ENCODE measurements at regions not wholly inside any gene's neighbourhood (a gene's known extent, or its start where the extent isn't known, plus 50 kb on each side); places are given as distances from the start of the nearest gene placed in this dataset.
A peak's percentile ranks its signal among the peaks of the same experiment; 100 is the strongest.

DNA sequence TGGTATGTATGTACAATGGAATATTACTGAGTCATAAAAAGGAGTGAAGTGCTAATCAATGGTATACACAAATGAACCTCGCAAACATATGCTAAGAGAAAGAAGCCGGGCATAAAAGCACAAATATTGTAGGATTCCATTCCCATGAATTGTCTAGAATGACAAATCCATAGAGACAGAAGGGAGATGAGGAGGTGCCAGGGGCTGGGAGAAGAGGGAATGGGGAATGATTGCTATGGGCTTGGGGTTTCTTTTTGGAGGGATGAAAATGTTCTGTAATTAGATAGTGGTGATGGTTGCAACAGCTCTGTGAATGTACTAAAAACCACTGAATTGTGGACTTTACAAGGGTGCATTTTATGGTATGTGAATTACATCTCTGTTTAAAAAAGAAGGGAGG, 73.5 kb downstream of the GLI2 start:
- no peak for DNase-seq (ENCODE audit: low read depth in 2 of 2)

DNA sequence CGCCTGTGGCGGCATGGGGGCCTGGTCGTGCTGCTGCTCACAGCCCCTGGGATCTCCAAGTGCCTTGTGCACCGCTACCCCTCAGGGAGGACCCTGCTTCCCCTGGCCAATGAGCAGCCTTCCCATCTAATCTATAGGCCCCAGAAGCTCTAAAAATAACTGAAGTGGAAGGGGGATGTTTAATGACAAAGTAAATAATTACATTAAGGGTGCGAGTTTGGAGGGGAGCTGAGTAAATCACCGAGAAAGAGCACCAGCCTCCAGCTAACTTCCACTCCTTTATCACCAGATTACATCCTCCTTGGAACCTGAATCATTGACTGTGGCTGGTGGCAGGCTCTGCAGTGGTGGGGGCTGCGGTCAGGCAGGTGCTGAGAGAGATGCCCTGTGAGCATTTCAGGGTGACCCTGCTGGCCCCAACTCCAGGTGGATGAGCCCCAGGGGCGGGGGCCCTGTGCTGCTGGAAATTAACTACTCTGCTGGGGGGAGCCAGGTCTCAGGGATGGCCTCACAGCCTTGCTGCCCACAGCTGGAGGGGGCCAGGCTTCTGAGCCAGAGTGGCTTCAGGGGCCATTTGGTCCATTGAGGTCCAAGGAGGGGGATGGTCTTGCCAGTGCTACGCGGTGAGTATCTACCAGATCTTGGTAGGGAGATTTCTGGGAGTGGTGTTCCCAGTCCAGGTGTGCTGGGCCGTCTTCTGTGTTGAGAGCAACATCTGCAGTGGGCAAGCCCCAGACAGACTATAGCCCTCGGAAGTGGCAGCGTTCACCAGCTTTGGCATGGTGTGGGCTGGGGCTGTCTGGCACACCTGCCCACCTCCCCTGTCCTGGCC, 74.2 kb downstream of the GLI2 start:
- DNase-seq (ENCODE audit: low read depth in 2 of 2) = no peak

DNA sequence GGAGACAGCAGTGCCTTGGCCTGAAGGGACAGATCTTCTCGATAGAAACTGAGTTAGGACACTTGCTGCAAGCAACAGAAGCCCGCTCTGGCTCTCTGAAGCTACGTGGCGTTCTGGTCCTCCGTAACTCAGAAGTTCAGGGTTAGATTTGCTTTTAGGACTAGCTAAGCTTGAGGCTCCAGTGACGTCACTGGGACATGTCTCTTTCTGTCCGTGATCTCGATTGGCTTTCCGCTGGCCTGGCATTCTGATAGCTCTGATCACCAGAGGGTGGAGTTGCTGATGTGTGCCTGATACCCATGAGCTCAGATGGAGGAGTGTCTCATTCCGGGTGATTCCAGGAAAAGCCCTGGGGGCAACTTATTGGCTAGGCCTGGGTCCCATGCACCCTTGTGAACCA, 75.0 kb downstream of the GLI2 start:
- DNase-seq (ENCODE audit: low read depth in 2 of 2) = no peak

DNA sequence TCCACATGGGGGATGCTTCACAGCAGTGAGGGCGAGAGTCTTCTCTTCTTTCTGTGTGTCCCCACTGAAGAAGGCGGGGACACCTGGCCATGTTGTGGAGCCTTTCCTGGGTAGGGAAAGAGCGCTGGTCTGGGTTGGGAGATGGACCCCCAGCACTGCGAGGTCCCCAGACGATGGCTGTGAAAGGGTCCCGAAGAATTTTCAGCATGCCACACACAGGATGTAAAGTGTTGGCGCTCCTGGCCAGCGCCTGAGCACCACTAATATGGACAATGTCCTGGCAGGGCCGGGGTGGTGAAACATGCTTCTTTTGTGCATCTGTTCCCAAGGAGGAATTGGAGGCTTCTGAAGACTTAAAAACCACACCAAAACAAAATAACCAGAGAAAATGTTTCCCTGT, 77.2 kb downstream of the GLI2 start:
- no peak for DNase-seq (ENCODE audit: low read depth in 2 of 2)

DNA sequence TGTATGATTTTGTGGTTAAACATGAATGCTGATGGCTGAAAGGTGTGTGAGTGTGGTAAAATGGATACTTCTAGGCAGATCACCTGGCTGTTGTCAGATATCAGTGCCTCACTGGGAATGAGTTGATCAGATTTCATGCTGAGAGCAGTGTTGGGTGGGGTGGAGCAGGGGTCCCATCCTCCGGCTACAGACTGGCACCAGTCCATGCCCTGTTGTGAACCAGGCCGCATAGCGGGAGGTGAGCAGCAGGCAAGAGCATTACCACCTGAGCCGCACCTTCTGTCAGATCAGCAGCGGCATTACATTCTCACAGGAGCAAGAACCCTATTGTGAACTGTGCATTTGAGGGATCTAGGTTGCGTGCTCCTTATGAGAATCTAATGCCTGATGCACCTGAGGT, 78.7 kb downstream of the GLI2 start:
- DNase-seq (ENCODE audit: low read depth in 2 of 2) = no peak

DNA sequence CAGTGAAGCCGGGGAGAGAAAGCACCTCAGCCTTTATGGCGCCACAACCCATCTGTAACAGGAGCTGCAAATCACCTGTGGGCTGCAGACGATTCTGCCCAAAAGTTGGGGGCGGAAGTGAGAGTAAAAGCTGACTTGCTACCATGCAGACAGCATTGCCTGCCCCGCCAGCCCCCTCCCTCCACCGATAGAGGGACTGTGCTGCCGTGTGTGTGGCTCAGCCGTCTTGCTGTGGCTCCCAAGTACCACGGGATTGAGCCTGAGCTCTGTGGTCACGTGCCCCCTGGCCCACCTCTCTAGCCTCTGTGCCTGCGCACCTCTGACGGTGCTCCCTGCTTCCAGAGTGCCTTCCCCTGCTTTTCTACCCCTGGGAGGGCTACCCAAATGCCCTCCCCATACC, 79.6 kb downstream of the GLI2 start:
- no peak for DNase-seq (ENCODE audit: low read depth in 2 of 2)

DNA sequence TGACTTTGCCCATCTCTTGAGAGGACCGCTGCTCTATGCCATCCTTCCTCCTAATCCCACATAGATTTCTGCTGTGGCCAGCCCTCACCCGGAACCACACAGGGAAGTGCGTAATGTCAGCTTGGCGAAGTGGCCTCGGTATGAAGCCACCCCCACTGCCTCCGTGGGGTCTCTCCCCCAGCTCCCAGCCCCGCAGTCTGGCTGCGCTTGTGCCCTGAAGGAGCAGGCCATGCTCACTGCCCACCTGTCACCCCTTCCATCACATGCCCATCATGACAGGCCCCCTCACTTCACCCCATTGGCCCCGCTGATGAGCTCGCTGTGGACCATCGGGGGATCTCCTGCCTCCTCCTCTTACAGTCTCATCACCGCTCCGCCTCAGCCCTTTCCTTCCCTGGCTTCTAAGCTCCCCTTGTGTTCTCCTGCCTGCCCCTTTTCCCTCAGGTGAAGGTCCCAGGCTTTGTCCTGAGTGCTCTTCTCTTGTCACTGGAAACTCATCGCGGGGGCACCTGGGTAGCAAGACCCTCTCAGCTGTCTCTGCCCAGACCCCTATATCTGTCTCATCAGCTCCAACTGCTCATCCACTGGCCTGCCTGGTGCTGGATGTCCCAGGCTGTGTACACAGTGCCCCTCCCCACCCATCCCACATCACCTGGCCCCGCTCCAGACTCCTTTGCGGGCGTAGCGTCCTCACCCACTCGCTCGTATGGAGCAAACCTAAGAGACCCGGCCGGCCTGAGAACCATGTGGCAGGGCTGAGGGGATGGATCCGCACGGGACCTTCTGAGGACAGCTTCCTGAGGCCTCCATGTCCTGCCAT, 81.7 kb downstream of the GLI2 start:
- no peak for DNase-seq (ENCODE audit: low read depth in 2 of 2)

DNA sequence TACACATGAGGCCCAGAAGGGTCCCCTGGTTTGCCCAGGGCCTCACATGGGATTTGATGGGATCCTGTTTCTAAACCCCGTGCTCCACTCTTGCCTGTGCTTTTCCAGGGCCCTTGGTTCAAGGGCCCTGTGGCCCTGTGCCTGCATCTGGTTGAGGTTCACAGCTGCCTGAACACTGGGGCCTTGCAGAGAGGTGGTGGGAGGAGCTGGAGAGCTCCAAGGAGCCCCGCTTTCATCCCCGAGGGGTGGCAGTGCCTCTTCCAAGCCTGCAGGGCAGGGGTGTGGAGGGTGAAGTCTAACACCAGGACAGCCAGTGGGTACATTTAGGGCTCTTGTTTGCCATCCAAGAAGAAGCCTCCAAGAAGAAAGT, 82.3 kb downstream of the GLI2 start:
- no peak for DNase-seq (ENCODE audit: low read depth in 2 of 2)

DNA sequence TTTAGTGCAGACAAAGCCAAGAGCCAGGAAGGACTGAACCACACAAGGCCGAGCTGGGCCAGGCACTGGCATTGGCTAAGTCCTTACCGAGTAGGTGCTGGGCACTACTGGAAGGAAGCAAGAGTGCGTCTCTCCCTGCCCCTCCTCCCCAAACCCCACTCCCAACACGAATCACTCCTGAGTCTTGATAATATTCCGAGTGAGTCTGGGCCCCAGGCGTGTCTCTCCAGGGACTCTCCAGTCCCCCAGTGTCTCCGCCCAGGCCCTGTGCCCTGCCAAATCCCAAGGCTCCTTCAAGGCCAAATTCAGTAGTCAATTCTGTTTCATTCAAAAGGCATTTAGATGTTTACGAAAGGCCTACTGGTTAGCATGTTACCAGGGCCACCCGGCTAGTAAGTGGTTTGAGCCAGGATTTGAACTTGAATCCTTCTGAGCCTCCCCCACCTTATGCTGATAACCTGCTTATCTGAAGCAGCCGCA, 82.8 kb downstream of the GLI2 start:
- no peak for DNase-seq (ENCODE audit: low read depth in 2 of 2)

DNA sequence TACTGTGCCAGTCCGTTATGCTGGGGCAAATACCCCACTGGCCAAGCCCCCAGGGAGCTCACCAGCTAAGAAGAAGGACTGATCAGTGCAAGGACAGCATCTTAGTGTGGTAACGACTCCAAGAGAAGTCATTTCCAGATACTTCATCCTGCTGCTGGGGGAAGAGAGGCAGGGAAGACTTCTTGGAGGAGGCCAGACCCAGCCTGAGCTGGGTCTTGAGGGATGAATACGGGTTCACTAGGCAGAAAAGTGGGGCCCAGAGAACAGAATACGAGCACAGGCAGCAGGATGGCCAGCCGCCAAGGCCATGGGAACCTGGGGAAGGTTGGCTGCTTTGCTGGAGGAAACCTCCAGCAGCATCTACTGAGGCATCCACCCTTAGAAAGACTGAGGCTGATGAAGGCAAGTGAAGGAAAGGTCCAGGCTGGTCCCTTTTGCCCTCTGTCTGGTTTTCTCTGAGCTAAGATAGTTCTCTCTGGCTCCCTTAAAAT, 84.1 kb downstream of the GLI2 start:
- DNase-seq (ENCODE audit: low read depth in 2 of 2) = no peak

DNA sequence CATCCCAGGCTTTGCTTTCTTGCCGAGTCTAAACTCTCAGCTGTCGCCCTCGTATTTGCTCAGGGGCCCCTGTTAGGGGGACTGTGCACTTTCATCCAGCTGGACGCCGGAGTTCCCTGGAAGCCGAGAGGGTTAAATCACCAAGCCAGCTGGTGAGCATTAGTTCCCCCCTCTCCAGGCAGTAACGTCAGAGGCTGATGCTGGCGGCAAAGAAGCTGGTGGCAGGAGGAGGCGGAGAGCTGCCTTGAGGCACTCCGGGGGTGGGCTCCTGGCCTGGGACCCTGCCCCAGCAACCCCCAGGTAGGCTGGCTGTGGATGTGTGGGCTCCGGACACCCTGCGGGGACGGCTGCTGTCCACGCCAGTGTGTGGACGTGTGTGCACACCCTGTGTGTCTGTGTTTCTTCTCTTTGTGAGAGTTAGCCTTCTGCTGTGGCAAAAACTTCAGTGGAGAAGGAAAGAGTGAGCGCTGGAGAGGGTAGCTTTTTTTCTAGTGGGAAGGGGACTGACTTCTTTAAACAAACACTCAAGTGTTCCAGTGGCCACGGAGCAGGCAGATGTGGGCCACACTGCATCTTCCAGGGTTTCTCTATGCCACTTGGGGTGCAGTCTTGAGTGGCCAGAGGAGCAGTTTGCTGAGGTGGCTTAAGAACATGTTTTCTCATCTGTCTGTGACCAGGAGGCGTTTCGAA, 84.7 kb downstream of the GLI2 start:
- no peak for DNase-seq (ENCODE audit: low read depth in 2 of 2)

DNA sequence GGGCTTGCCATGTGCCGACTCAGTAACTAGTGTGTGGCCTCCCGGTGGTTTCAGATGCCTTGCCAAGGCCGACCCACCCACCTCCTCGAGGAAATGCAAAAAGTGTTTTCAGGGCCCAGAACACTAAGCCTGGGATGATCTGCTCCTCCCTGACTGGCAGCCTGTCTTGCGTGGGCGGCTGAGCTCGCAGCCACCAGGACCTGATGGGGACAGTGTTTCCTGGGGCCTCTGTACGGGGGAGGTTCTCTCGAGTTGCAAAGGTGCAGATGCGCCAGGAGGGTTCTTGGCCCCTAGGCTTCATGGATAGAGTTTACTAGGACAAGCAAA, 85.2 kb downstream of the GLI2 start:
- DNase-seq (ENCODE audit: low read depth in 2 of 2) = no peak

DNA sequence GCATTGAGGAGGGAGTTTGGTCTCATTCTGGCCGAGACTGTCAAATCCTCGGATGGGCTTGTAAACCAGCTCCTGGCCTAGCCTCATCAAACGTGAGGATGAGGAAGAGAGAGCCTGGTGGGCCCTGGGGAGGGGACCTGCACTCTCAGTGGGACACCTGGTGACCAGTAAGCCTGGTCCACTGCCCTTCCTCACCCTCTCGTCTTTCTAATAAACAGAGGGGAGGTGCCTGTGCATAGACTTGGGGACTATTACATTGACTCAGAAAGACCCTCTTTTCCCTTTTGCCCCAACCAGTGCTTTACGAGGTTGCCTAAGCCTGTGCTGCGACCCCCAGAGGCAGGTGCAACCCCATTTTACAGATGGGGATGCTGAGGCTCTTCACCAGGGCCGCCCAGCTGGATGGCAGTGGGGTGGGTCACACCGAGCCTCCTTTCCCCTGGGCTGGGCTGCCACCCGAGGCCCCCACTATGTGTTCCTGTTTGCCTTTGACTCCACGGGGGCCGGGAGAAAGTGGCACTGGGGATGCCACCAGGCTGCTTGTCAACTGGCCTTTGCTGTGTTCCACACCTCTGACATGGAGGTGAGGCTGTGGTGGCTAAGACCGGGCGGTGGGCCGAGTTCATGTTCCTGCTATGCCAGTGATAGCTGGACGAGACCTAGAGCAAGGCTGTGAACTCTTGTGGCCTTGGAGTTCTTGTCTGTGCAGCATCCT, 85.9 kb downstream of the GLI2 start:
- no peak for DNase-seq (ENCODE audit: low read depth in 2 of 2)

DNA sequence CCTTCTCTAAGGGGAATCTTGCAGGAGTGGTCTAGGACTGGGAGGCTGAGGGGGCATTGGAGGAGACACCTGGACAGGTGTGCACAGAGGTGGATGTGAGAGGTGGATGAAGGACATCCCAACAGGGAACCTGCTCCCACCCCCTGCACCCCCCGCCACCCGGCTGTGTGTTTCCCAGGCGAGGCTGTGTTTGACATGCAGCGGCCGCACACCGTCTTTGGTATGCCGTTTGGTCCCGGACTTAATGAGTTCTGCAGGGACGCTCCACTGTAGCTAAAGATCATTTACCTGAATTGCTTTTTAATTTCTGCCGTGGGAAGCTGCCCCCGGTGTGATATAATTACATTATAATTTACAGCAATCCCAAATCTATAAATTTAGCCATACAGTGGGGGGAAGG, 87.3 kb downstream of the GLI2 start:
- no peak for DNase-seq (ENCODE audit: low read depth in 2 of 2)

DNA sequence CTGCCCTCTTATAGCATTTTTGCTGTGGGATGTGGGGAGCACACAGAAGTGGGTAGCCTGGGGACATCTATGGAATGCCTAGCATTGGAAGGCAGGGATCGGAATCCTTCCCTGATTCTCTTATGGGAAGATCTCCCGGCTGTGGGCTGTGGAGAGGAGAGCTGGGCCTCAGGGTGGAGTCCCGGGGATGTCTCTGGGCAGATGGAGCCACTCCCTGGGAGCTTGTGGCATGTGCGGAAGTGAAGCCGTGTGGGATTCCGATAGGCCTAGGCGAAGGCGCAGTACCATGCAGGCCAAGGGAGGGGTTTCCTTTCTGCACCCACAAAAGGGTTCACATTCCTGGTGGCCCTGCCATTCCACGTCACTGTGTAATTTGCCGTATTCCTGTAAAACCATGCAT, 87.9 kb downstream of the GLI2 start:
- DNase-seq (ENCODE audit: low read depth in 2 of 2) = no peak

DNA sequence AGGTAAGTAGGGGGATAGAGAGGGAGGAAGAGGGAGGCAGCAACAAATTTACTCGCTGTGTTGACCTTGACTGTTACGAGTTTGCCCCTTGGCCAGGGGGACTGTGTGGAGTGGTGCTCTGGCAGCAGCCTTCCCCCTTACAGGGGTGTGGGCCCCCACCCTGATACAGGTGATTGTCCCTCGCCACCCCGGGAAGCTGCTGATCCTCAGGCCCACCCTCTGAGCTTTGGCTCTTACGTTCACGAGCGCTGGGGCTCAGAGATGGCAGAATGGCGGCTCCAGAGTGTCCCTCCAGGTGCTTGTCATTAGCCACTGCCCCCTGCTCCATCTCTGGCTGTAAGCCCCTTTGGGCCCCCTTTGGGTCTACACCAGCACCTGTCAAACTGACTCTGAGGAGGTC, 88.6 kb downstream of the GLI2 start:
- DNase-seq (ENCODE audit: low read depth in 2 of 2) = no peak

DNA sequence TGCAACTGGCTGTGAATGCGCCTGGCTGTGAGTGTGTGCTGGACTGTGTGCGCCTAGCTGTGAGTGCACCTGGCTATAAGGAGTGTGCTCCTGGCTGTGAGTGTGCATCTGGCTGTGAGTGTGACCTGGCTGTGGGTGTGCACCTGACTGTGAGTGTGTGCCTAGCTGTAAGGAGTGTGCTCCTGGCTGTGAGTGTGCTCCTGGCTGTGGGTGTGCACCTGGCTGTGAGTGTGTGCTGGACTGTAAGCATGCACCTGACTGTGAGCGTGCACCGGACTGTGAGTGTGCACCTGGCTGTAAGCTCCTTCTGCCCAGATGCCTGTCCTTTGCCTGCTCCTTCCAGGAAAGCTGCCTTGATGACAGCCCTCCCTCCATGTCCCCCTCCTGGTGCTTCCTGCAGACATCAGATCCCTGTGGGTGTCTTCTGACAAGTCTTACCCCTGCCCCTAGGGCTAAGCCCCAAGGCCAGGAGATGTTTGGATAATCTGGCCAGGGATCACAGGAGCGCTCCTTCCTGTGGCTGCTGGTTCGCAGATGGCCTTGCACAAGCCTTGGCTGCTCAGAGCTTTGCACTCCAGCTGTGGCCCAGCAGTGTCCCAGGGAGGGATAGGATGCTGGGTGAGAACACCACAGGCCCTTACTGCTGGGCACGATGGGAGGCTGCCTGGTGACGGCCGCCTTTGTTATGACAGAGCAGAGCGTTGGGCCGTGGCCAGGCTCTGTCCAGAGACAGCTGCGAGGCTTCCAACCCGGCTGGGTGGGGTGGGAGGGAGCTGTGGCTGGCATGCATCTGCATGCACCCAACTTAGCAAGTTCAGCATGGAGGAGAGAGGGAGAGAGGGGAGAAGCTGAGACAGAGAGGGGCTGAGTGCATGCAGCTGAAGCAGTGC, 89.9 kb downstream of the GLI2 start:
- peak; percentile 7 to 36 for DNase-seq (ENCODE audit: low read depth in 2 of 2)

DNA sequence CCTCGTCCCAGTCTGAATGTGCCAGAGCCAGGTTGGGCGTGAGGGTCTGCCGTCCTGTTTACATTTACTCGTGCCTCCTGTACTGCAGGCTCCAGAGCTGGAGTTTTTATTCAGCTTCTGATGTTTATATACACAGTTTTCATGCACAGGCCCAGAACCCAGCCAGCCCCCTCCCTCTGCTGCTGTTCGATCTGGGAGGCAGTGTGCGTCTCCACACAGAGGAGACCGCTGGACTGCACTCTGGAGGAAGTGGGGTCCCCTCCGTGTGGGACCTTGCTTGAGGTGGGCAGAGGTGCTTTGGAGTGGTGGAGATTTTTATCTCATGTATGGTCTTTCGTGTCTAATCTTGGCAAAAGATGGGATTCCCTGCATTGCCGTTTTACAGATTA, 90.6 kb downstream of the GLI2 start:
- no peak for DNase-seq (ENCODE audit: low read depth in 2 of 2)

DNA sequence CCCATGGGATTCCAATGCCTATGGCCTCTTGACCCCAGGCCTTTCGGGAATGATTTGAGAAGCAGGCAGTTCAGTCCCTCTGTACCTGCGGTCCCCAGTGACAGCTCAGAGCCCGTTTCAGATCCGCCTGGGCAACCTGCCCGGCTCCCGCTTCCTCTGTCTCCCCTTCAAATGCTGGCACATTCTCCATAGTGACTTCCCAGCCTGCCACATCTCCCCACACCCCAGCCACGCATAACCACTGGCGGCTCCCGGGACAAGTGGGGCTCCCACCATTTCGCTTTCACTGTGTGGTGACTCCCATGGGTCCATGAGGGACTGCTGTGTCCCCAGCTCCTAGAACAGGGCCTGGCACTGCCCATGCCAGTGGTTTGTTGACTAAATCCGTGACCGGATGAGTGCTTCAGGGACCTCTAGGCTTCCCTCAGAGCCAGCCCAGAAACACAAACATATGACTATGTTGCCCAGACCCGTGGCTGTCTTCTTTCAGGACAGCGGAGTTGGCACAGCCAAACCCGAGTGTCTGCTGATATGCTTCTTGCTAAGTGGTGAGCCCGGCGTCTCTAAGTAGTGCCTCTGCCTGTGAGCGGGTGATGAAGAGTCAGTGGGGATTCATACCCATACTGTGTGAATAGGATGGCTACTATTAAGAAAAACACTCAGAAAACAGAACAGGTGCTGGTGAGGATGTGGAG, 91.2 kb downstream of the GLI2 start:
- DNase-seq (ENCODE audit: low read depth in 2 of 2) = no peak

DNA sequence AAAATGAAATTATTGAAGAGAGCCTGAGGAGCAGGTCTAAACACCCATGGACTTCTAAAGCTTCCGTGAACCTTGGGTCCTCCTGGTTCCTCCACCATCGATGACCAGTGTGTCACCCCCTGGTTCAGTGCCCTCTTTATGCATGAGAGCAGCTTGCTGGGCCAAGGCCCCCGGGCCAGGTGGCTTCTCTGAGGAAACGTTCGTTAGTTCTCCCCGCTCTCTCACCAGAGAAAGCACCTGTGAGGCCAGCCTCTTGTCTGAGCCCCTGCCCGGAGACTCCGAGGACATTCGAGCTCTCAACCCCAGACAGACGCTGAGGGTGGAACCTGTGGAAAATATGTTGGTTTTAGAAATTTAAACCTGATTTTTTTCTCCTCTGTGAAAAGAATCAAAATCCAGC, 92.4 kb downstream of the GLI2 start:
- no peak for DNase-seq (ENCODE audit: low read depth in 2 of 2)
